ENCODE measurements at regions not wholly inside any gene's neighbourhood (a gene's known extent, or its start where the extent isn't known, plus 50 kb on each side); places are given as distances from the start of the nearest gene placed in this dataset.
"Not testable (repeated sequence)": the region's sequence is repeated elsewhere in the genome, so short reads cannot be mapped to it uniquely, and the experiment has no call there.

DNA sequence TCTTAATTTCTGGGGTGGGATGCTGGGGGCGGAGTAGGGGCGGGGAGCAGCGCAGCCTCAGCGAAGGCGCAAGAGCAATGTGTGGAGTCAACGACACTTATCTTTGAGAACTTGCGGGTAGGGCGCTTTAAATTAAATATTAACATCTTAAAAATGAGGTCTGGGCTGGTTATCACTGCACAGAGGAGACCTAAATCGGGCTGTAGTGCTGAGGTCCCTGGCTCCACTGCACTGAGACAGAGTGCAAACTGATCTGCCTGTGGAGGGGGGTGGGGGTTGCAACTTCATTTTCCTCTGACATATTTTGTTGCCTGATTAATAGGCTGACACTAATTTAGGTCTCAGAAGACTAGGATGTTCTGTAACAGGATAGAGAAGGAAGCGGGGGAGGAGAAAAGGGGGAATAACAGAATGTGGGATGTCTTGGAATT lies 253.0 kb upstream of the FANCL start:
- DNase-seq: no peak

DNA sequence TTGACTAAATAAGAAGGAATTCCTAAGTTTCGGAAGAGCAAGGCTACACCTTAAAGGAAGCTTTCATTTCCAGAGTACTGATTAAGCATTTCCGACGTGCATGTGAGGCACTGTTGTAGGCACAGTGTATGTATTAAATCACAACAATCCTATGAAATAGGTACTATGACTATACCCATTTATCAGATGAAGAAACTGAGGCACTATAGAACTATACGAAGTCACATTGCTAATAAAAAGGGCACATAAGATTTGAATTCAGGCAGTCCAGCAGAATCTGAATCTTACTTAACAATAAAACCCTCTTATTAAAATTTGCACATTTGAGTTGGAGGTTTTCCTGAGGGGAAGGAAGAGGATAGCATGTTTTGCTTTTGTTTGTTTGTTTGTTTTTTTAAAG lies 243.5 kb upstream of the FANCL start:
- DNase-seq: no peak

DNA sequence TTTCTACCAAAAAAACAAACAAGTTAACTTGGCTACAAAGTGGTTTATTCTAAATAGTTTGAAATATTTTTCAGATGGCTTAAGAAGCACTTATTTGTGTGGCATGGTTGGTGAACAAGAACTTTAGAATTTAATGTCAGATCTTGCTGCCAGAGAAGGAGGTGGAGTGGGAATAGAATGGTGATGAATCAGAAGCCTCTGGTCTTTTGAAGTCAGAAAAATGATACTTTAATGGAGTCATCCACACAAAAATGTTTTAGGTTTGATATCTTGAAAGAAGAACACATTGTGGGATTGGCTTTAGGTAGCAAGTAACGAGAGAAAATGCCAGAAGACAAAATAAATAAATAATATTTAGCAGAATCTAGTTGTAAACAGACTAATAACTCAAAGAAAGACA lies 243.1 kb upstream of the FANCL start:
- no peak for DNase-seq

DNA sequence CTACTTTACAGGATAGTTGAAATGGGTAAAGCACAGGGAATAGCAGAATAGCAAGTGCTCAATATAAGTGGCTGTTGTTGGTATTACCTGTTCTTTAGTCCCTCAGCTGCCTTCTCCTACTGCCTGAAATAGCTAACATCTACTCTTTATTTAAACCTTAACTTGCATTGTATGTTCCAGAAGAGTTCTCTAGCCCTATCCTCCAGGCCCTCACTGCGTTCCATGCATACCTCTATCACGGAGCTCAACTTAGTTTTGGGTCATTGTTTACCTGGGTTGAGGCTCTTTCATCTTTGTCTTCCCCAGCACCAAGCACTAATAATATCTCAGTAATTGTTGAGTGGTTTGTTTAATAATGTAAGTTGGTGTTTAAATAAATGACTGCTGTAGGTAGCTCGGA lies 242.2 kb upstream of the FANCL start:
- DNase-seq: no peak

DNA sequence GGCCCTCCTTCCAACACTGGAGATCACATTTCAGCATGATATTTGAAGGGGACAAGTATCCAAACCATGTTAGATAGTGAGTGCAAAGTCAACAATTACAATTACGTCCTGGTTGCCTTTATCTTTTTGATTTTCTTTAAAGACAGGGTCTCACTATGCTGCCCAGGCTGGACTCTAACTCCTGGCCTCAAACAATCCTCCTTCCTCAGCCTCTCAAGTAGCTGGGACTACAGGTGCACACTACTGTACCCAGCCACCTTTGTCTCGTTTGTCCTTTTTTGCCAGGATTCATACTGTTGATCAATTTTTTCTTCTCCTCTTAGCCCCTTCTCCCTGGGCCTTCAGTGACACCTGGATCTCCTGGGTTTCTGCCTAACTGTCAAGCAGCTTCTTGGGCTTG lies 240.5 kb upstream of the FANCL start:
- DNase-seq: no peak

GRCh38 chr2:58480141-58480540 lies 239.0 kb upstream of the FANCL start:
- no peak for DNase-seq

DNA sequence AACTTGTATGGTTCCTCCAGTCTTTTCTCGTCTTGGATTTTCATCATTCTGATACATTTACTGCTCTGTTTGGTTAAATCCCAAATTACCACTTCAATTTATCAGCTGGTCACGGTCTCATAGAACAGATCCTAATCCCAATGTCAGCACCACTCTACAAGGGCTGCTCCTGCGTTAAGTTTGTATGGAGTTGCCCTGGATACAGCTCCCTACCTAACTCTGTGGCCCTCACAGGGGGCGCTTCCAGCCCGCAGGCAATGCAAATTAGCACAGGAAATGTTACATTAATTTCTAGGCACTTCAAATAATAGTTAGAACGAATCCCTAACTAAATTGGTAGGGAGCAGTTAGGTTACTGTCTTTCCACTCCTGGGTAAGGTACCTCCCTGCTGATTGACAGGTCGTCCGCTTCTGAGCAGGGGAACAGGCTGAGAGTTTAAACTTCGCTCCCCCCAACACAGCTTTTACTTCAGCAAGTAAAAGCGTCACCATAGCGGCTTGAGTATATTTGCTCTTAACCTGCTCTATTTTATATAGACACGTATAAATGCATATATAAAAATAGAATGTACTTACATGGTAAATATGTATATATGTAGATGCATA lies 238.5 kb upstream of the FANCL start:
- DNase-seq: no peak

DNA sequence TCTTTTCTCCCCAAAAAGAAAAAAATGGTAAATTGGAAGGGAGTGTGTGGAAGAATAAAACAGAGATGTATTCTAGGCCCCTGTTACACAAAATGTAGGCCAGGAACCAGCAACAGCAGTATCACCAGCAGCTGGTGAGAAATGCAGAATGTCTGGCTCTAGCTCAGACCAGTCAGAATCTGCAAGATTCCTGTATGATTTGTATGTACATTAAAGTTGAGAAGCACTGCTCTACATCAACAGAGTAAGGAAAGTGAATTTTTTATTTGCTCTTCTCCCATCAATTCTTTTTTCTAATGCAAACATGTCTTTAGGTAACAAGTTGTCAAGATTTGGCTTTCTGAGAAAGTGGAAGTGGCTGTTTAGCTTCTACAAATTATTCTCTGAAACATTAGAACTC lies 235.4 kb upstream of the FANCL start:
- no peak for DNase-seq

DNA sequence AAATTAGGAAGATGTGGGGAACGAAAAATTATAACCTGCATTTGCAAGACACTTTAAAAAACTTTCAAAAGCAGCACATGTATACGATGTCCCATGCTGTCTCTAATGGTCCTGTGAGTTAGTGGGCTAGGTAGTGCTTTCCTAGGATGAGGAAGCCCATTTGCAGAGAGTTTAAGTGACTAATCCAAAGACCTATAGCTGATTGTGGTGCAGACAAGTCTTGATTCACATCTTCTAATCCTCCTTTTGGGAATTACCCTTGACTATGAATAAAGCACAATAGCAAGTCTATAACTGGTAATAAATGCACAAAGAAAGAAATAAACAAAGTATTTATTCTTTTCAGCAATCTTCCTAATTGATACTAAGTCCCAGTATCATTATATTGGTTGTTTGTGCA lies 234.6 kb upstream of the FANCL start:
- DNase-seq: no peak

GRCh38 chr2:58473165-58473564 lies 232.0 kb upstream of the FANCL start:
- DNase-seq: no peak

DNA sequence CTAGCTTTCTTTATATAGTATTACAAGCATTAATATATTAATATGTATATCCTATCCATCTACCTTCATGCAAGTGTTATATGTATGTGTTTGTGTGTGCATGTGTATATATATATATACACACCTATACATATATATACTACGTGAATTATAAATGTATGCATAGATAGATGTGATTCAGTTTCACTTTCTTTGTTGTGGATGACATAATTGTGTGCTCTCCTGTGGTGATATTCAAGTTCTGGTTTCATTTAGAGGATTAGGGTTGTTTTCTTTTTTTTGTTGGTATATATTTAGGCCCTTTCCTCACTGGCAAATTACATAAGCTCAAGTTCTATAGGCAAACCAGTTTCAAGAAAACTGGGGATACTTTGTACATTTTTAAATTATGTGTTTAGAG lies 225.7 kb upstream of the FANCL start:
- no peak for DNase-seq

- not testable (repeated sequence) for DNase-seq
Observed at GRCh38 chr2:58466021-58466420, 224.9 kb upstream of the FANCL start.

GRCh38 chr2:58460670-58461069 lies 219.5 kb upstream of the FANCL start:
- no peak for DNase-seq

- DNase-seq: no peak
Observed at GRCh38 chr2:58449286-58450010, 208.3 kb upstream of the FANCL start.

DNA sequence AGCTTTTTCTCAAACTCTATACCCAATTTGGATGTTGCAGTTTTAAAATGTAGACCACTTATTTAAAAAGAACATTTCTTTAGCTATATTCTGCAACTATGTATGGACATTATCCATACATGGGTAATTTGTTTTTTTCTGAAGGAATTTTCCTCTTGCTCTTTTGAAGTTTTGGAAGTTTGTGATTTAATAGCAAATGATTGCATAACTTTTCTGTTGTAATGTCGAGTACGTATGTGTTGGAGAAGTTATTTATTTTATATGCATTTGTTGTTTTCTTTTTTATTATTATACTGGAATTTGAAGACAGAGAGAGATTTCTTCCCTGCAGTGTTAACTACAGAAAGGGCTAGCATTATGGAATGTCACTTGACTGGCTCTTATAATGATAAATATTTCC lies 207.7 kb upstream of the FANCL start:
- DNase-seq: no peak

DNA sequence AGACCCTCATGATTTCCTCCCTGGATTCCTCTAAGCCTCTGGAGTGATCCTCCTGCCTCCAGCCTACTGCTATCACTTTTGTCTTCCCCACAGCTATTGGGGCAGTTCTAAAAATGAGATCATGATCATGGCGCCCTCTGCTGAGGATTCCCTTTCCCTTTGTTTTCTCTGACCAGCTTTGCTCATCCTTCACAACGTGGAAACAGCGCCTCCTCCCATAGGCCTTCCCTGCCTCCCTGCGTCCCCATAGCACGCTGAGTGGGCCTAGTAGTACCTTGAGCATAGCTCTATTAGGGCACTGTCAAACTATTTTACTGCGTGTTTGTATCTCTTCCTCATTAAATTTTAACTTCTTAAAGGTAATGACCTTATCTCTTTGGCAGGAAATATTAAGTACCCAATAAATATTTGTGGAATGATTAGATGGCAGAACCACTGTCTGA lies 207.0 kb upstream of the FANCL start:
- DNase-seq: peak; percentile 52

- DNase-seq: no peak
Observed at GRCh38 chr2:58447586-58447985, 206.5 kb upstream of the FANCL start.

DNA sequence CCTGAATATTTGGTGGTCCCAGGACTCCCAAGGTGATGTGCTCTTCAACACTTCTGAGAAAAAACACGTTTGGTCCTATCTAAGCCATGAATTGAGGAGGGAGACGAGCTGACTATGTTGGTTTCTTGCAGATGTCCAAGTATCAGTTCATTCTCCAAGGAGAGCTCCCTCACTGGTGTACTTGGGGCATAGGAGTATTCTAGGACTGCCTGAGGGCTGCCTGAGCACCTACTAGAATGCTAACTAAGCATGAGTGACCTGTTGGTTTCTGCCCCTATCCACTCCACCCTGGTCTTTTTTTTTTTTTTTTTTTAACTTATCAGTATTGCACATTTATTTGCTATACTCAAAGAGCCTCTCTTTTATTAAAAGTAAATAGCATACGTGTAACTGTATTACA lies 200.5 kb upstream of the FANCL start:
- no peak for DNase-seq

GRCh38 chr2:58436872-58437271 lies 195.7 kb upstream of the FANCL start:
- no peak for DNase-seq

DNA sequence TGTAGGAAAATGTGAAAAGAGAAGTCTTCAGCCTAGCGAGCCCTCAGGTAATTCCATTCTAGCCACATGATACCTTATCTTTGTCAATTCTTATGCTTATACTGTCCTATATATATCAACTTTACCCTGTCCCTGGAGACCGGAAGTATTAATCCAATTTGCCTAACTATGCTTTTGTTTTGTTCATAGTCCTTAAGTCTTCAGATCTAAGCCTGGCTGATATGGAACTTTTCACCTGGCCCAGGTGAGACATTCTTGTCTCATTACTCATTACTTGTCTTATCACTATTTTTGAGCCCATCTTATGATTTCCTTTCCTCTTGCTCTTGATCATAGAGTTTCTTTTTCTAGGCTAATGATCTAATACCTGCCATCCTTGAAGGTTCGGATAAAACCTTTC lies 194.1 kb upstream of the FANCL start:
- no peak for DNase-seq

DNA sequence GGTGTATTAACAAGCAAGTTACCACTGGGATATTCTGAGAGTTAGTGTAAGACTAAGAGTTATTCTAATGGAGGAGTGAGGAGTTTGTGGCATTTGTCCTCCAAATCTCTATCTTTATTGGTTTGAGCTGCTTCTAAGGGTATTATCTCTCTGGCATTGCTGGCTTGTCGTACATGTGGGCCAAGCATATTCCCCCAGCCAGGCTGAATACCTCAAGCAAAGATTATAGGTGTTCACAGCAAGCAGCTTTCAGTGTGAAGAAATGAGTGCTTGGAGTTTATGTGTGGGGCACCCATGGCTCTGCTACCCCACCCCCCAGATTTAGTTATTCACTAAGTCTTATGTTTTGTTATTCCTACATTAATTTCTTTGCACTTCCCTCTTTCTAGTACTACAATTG lies 193.6 kb upstream of the FANCL start:
- no peak for DNase-seq

- DNase-seq: no peak
Observed at GRCh38 chr2:58432491-58433170, 191.5 kb upstream of the FANCL start.

DNA sequence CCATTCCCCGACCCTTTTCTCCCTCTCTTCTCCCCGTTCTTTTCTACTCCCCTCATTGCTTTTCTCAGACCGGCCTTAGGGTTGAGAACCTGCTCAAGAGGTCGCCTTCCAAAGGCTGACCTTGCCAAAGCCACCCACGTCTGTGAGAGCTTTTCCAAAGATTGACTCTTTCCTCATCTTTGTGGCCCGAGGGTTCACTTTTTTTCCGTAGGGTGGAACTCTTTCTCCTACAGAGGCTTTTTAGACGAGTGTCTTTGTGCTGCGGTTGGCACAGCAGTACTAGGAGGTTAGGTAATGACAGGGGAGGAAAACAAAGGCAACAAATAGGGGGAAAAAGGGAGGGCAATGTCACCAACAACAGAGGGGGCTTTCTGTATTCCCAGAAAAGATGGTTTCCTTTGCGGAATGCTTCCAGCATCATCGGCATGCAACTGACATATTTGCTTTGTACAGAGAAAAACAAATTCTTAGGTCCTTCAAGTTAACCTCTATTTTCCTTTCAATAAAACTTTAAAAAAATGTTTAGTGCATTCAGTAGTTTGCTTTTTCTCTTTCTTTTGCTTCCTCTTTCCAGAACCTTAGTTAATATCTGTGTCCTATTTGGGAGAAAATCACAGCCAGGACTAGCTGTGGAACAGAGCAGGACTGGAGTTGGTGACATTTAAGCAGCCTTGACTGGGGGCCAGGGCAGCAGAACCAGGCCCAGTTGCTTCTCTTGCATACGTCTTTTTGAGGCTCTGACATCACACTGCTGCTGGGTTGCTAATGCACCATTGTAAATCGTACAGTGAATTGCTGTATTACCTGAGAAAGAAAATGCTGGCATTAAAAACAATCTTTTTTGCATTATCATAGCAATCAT lies 188.1 kb upstream of the FANCL start:
- no peak for DNase-seq
